Activated CD8-positive, alpha-beta memory T cell treated with anti-CD3 and anti-CD28 coated beads, Interleukin-2, amount 50 U/mL, for 4 hours (primary cell): ENCODE measurements at regions not wholly inside any gene's neighbourhood (a gene's known extent, or its start where the extent isn't known, plus 50 kb on each side); places are given as distances from the start of the nearest gene placed in this dataset.

Source experiments
- DNase-seq: peaks from one replicate; pipeline ENCODE4 v3.0.0-alpha.2; 2020

- no peak for DNase-seq
Measured at GRCh38 chr7:25901658-25902057, 250.3 kb upstream of the NFE2L3 start.

- no peak for DNase-seq
Measured at GRCh38 chr7:25906003-25906402, 246.0 kb upstream of the NFE2L3 start.

- DNase-seq, result no peak
Measured at GRCh38 chr7:25906760-25907159, 245.2 kb upstream of the NFE2L3 start.

- DNase-seq, result no peak
Measured at GRCh38 chr7:25907214-25907613, 244.8 kb upstream of the NFE2L3 start.

- DNase-seq, result no peak
Measured at GRCh38 chr7:25907731-25908130, 244.3 kb upstream of the NFE2L3 start.

- DNase-seq, result no peak
Measured at GRCh38 chr7:25908154-25908949, 243.6 kb upstream of the NFE2L3 start.

- DNase-seq, result no peak
Measured at GRCh38 chr7:25911738-25912607, 240.0 kb upstream of the NFE2L3 start.

GRCh38 chr7:25913598-25914224, 238.3 kb upstream of the NFE2L3 start:
- DNase-seq, result no peak

GRCh38 chr7:25918731-25919130, 233.3 kb upstream of the NFE2L3 start:
- DNase-seq, result no peak

GRCh38 chr7:25922296-25922695, 229.7 kb upstream of the NFE2L3 start:
- no peak for DNase-seq

GRCh38 chr7:25923741-25924460, 228.1 kb upstream of the NFE2L3 start:
- DNase-seq, result no peak

- no peak for DNase-seq
Measured at GRCh38 chr7:25926009-25926408, 226.0 kb upstream of the NFE2L3 start.

GRCh38 chr7:25926451-25926850, 225.5 kb upstream of the NFE2L3 start:
- DNase-seq, result no peak

GRCh38 chr7:25926891-25927625, 224.9 kb upstream of the NFE2L3 start:
- no peak for DNase-seq

GRCh38 chr7:25927626-25927978, 224.4 kb upstream of the NFE2L3 start:
- DNase-seq, result no peak

- DNase-seq, result no peak
Measured at GRCh38 chr7:25928549-25929330, 223.3 kb upstream of the NFE2L3 start.

GRCh38 chr7:25929448-25929847, 222.6 kb upstream of the NFE2L3 start:
- no peak for DNase-seq

GRCh38 chr7:25930492-25931048, 221.4 kb upstream of the NFE2L3 start:
- DNase-seq, result no peak

GRCh38 chr7:25931156-25931555, 220.8 kb upstream of the NFE2L3 start:
- no peak for DNase-seq

GRCh38 chr7:25933921-25934320, 218.1 kb upstream of the NFE2L3 start:
- DNase-seq, result no peak
